Upper lobe of right lung (tissue), 1 donor: ENCODE measurements at regions not wholly inside any gene's neighbourhood (a gene's known extent, or its start where the extent isn't known, plus 50 kb on each side); places are given as distances from the start of the nearest gene placed in this dataset.

Experiments
- ATAC-seq: fragments of 200-7000 bp; cut with Tn5 transposase; one replicate; pipeline ENCODE4 v1.9.1; 2020; ENCODE audit warnings: mild to moderate bottlenecking, moderate library complexity
- DNase-seq: peaks from one replicate; pipeline ENCODE4 v3.0.0-alpha.2; 2020
- H3K27ac ChIP-seq: fragments of 200-600 bp; one replicate; pipeline ENCODE4 v1.8.0; 2022
- H3K27me3 ChIP-seq: fragments of 200-600 bp; one replicate; pipeline ENCODE4 v1.8.0; 2022; ENCODE audit warnings: mild to moderate bottlenecking
- H3K36me3 ChIP-seq: fragments of 200-600 bp; one replicate; pipeline ENCODE4 v1.8.0; 2022
- H3K4me1 ChIP-seq: fragments of 200-600 bp; one replicate; pipeline ENCODE4 v1.8.0; 2022
- H3K4me3 ChIP-seq: fragments of 200-600 bp; one replicate; pipeline ENCODE4 v1.8.0; 2022; ENCODE audit warnings: mild to moderate bottlenecking
- H3K9me3 ChIP-seq: fragments of 200-600 bp; one replicate; pipeline ENCODE4 v1.8.0; 2022
- intact Hi-C: fragments of 100-400 bp; cut with DNase I; formaldehyde crosslinking; loops from one replicate; pipeline ENCODE4 v1.11.0; 2022
- TF ChIP-seq, protein P1 (sequence below): fragments of 200-600 bp; IDR thresholded peaks from one replicate; pipeline ENCODE4 v1.8.0; 2022; ENCODE audit warnings: antibody characterized with exemption
- donor health status: DM: no; HTN: yes; CAD: no; lungs with severe emphysema.

- H3K9me3 ChIP-seq, result no peaks in the 10 kb centered on the region
- intact Hi-C loops, result no loop called here
Observed at GRCh38 chr13:65653613-65654012, 1576.5 kb downstream of the PCDH9 start.

DNA sequence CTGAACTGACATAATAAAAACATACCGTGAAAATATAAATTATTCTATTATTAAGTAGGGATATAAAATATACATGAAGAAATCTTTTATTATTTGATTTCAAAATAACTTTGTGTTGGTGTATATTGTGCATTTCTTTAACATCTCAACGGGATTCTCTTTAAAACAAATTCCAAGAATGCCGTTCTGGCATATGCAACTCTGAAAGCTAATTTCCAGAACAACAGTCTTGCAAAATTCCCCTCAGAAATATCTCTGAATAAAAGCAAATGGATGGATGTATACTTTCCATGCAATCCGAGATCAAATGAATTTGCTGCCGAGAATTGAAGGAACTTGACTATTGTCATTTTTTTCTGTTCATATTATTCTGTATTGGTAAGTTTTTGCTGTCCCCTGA is 1579.8 kb downstream of the PCDH9 start:
- intact Hi-C loops, result no loop called here
- TF ChIP-seq, protein P1, sequence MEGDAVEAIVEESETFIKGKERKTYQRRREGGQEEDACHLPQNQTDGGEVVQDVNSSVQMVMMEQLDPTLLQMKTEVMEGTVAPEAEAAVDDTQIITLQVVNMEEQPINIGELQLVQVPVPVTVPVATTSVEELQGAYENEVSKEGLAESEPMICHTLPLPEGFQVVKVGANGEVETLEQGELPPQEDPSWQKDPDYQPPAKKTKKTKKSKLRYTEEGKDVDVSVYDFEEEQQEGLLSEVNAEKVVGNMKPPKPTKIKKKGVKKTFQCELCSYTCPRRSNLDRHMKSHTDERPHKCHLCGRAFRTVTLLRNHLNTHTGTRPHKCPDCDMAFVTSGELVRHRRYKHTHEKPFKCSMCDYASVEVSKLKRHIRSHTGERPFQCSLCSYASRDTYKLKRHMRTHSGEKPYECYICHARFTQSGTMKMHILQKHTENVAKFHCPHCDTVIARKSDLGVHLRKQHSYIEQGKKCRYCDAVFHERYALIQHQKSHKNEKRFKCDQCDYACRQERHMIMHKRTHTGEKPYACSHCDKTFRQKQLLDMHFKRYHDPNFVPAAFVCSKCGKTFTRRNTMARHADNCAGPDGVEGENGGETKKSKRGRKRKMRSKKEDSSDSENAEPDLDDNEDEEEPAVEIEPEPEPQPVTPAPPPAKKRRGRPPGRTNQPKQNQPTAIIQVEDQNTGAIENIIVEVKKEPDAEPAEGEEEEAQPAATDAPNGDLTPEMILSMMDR, result no peak
- no peak overlapping the region for H3K4me3 ChIP-seq
- DNase-seq (no peak), ATAC-seq (no peak)
- no peak overlapping the region for H3K27ac ChIP-seq
- no peaks in the 10 kb centered on the region for H3K9me3 ChIP-seq
- H3K36me3 ChIP-seq, result no peaks in the 10 kb centered on the region
- no peaks in the 10 kb centered on the region for H3K4me1 ChIP-seq
- no peaks in the 10 kb centered on the region for H3K27me3 ChIP-seq

More at GRCh38 chr13:65653613-65654012, 1576.5 kb downstream of the PCDH9 start:
- H3K4me1 ChIP-seq, result no peaks in the 10 kb centered on the region
- H3K27ac ChIP-seq, result no peak overlapping the region
- ATAC-seq (no peak), DNase-seq (no peak)
- no peaks in the 10 kb centered on the region for H3K36me3 ChIP-seq
- H3K4me3 ChIP-seq, result no peak overlapping the region
- TF ChIP-seq, protein P1, result no peak
- H3K27me3 ChIP-seq, result no peaks in the 10 kb centered on the region

- intact Hi-C loops, result no loop called here
Observed at GRCh38 chr13:65642996-65643395, 1587.1 kb downstream of the PCDH9 start.

DNA sequence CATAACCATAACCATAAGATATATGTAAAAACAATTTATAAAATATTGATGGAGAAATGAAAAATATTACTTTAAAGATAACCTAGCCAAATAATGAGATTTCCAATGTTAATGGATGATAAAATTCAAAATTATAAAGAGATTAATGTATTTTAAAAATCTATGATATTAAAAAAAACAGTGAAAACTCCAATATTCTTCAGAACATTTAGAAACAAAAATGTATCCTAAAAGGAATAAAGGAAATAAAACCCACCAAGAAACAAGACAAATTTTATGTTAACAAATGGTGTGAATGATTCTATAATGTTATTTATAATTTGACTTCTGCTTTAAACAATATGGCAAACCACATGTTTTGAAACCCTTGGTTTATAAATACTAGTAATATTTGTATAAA is 1587.8 kb downstream of the PCDH9 start:
- ATAC-seq (no peak), DNase-seq (no peak)
- intact Hi-C loops, result no loop called here

More at GRCh38 chr13:65642996-65643395, 1587.1 kb downstream of the PCDH9 start:
- ATAC-seq (no peak), DNase-seq (no peak)
- Histone ChIP-seq H3K36me3 (no peaks in the 10 kb centered on the region), H3K27me3 (no peaks in the 10 kb centered on the region), H3K4me3 (no peak overlapping the region), H3K4me1 (no peaks in the 10 kb centered on the region), H3K27ac (no peak overlapping the region), H3K9me3 (no peaks in the 10 kb centered on the region)
- TF ChIP-seq, protein P1, result no peak

DNA sequence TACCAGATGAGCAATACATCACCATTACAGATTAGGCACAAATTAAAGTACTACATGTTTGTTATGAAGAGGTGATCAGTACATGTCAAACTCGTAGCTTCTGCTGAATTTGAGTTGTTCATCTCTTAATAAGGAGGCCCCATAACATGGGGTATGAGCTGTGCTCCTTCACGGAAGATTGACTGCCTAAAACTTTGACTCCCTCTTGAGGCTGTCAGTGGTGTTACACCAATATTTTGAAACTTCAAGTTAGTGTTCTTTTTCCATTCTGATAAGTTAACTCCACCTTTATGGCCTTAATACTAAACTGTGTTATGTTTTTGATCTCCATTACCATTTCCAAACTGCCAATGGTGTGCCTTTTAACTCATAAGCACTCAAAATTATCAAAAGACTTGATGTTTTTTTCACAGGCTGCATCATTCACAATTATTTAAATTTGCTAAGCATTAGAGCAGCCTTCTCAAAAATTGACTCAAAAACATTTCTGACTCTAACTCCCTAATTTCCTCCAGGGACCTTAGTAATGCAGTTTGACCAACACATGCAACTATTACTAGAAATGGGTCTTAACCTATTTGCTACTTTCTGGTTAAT is 1591.5 kb downstream of the PCDH9 start:
- ATAC-seq (peak; percentile 66), DNase-seq (no peak)
- Histone ChIP-seq H3K4me1 (no peaks in the 10 kb centered on the region), H3K9me3 (no peaks in the 10 kb centered on the region), H3K27ac (no peak overlapping the region), H3K36me3 (no peaks in the 10 kb centered on the region), H3K27me3 (no peaks in the 10 kb centered on the region), H3K4me3 (no peak overlapping the region)
- TF ChIP-seq, protein P1, result peak; percentile 56
- intact Hi-C loops, result no loop called here

More for the DNA sequence above, 1587.8 kb downstream of the PCDH9 start:
- TF ChIP-seq, protein P1, result no peak
- Histone ChIP-seq H3K9me3 (no peaks in the 10 kb centered on the region), H3K27ac (no peak overlapping the region), H3K4me3 (no peak overlapping the region), H3K4me1 (no peaks in the 10 kb centered on the region), H3K36me3 (no peaks in the 10 kb centered on the region), H3K27me3 (no peaks in the 10 kb centered on the region)

DNA sequence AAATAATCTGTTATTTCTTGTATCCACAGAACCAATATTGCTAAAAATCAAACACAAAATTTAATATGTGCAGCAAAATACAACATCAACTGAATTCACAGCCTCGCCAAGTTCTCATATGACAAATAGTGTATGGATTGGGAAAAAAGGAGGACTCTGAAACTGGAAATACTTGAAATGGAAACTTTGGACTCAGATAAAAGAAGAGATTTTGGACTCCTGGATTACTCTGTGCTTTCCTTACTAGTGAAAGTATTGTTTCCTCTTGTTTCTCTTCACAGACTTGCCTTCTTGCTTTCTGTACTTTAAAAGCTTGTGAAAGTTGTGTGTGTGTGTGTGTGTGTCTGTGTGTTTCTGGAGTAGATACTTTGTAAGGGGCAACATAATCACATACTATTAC is 1596.3 kb downstream of the PCDH9 start:
- no peak for DNase-seq
- Histone ChIP-seq H3K36me3 (no peaks in the 10 kb centered on the region), H3K4me1 (no peaks in the 10 kb centered on the region), H3K9me3 (no peaks in the 10 kb centered on the region), H3K27me3 (no peaks in the 10 kb centered on the region), H3K4me3 (no peak overlapping the region), H3K27ac (no peak overlapping the region)
- no peak for ATAC-seq
- intact Hi-C loops, result no loop called here
- TF ChIP-seq, protein P1, result no peak
